GM19239 (cell line): ENCODE measurements at regions not wholly inside any gene's neighbourhood (a gene's known extent, or its start where the extent isn't known, plus 50 kb on each side); places are given as distances from the start of the nearest gene placed in this dataset.
"Not testable (repeated sequence)": the region's sequence is repeated elsewhere in the genome, so short reads cannot be mapped to it uniquely, and the experiment has no call there.

ENCODE experiments used
- DNase-seq: peaks from one replicate; pipeline ENCODE4 v3.0.0; 2011; ENCODE audit warnings: low spot score; ENCODE audit not compliant: insufficient read length
- FAIRE-seq: peaks from 2 replicates; lab custom pipeline; 2011; peaks lifted over from hg19 to GRCh38; lab: Jason Lieb, UNC

- FAIRE-seq (peak; percentile 100), DNase-seq (no peak)
Observed at GRCh38 chr3:152574461-152575079, 260.4 kb upstream of the P2RY1 start.

GRCh38 chr3:152578769-152579168 is 256.2 kb upstream of the P2RY1 start:
- no peak for FAIRE-seq
- no peak for DNase-seq

GRCh38 chr3:152581951-152582350 is 253.0 kb upstream of the P2RY1 start:
- DNase-seq (no peak), FAIRE-seq (no peak)

GRCh38 chr3:152583963-152584362 is 251.0 kb upstream of the P2RY1 start:
- DNase-seq (no peak), FAIRE-seq (no peak)

GRCh38 chr3:152586974-152587373 is 248.0 kb upstream of the P2RY1 start:
- DNase-seq (no peak), FAIRE-seq (peak; percentile 48)

GRCh38 chr3:152587861-152588260 is 247.1 kb upstream of the P2RY1 start:
- FAIRE-seq, result no peak
- DNase-seq, result no peak

- FAIRE-seq, result no peak
Observed at GRCh38 chr3:152589644-152590043, 245.3 kb upstream of the P2RY1 start.

GRCh38 chr3:152591515-152591914 is 243.4 kb upstream of the P2RY1 start:
- FAIRE-seq (peak; percentile 26), DNase-seq (no peak)

More at GRCh38 chr3:152589644-152590043, 245.3 kb upstream of the P2RY1 start:
- no peak for DNase-seq

GRCh38 chr3:152593242-152593641 is 241.7 kb upstream of the P2RY1 start:
- FAIRE-seq, result peak; percentile 68
- DNase-seq, result no peak

- DNase-seq, result peak; percentile 62
- FAIRE-seq, result peak; percentile 96
Observed at GRCh38 chr3:152595975-152596821, 238.7 kb upstream of the P2RY1 start.

GRCh38 chr3:152596832-152597231 is 238.1 kb upstream of the P2RY1 start:
- FAIRE-seq, result not testable (repeated sequence)

GRCh38 chr3:152606146-152606545 is 228.8 kb upstream of the P2RY1 start:
- DNase-seq (no peak), FAIRE-seq (no peak)

More at GRCh38 chr3:152596832-152597231, 238.1 kb upstream of the P2RY1 start:
- DNase-seq, result not testable (repeated sequence)

- FAIRE-seq, result no peak
- DNase-seq, result no peak
Observed at GRCh38 chr3:152607179-152607578, 227.8 kb upstream of the P2RY1 start.

GRCh38 chr3:152608696-152609594 is 226.0 kb upstream of the P2RY1 start:
- DNase-seq (no peak), FAIRE-seq (no peak)

GRCh38 chr3:152609891-152610290 is 225.0 kb upstream of the P2RY1 start:
- no peak for FAIRE-seq
- no peak for DNase-seq

GRCh38 chr3:152610622-152611021 is 224.3 kb upstream of the P2RY1 start:
- DNase-seq (no peak), FAIRE-seq (no peak)

- no peak for DNase-seq
- no peak for FAIRE-seq
Observed at GRCh38 chr3:152611905-152612304, 223.0 kb upstream of the P2RY1 start.

GRCh38 chr3:152613851-152614250 is 221.1 kb upstream of the P2RY1 start:
- no peak for DNase-seq
- no peak for FAIRE-seq

- FAIRE-seq (no peak), DNase-seq (no peak)
Observed at GRCh38 chr3:152615681-152616080, 219.2 kb upstream of the P2RY1 start.

GRCh38 chr3:152617609-152618008 is 217.3 kb upstream of the P2RY1 start:
- FAIRE-seq (no peak), DNase-seq (no peak)

- FAIRE-seq (no peak), DNase-seq (no peak)
Observed at GRCh38 chr3:152618529-152618928, 216.4 kb upstream of the P2RY1 start.
